WTC11 (cell line): ENCODE measurements at regions not wholly inside any gene's neighbourhood (a gene's known extent, or its start where the extent isn't known, plus 50 kb on each side); places are given as distances from the start of the nearest gene placed in this dataset.

ENCODE experiments used
- ATAC-seq: fragments of 200-7000 bp; cut with Tn5 transposase; 2 replicates; pipeline ENCODE4 v1.10.0; 2021; ENCODE audit warnings: mild to moderate bottlenecking, moderate library complexity
- CTCF ChIA-PET: fragments of 300-600 bp; sonication (Branson Sonifier 250); formaldehyde crosslinking; loops from one replicate; lab custom pipeline; 2021; ENCODE audit warnings: antibody characterized with exemption; lab: Charles Lee
- POLR2A ChIA-PET: fragments of 350-600 bp; sonication (Branson Sonifier 250); formaldehyde crosslinking; loops from one replicate; lab custom pipeline; 2021; ENCODE audit warnings: antibody characterized with exemption; lab: Charles Lee
- DNase-seq: peaks from one replicate; pipeline ENCODE4 v3.0.0; 2021; ENCODE audit warnings: low spot score
- H3K27ac Mint-ChIP-seq: 2 replicates; pipeline ENCODE4 v1.8.0; 2021; ENCODE audit warnings: mixed read lengths
- H3K27me3 Mint-ChIP-seq: 2 replicates; pipeline ENCODE4 v1.8.0; 2021; ENCODE audit warnings: low read depth, mild to moderate bottlenecking, moderate library complexity, mixed read lengths
- H3K36me3 Mint-ChIP-seq: 2 replicates; pipeline ENCODE4 v1.8.0; 2021; ENCODE audit warnings: mixed read lengths
- H3K4me1 Mint-ChIP-seq: 2 replicates; pipeline ENCODE4 v1.8.0; 2022; ENCODE audit warnings: mixed read lengths
- H3K4me3 Mint-ChIP-seq: 2 replicates; pipeline ENCODE4 v1.8.0; 2021; ENCODE audit warnings: mild to moderate bottlenecking, moderate library complexity, mixed read lengths
- H3K9me3 Mint-ChIP-seq: 2 replicates; pipeline ENCODE4 v1.8.0; 2021; ENCODE audit warnings: mixed read lengths
- CBFB ChIP-seq: sonication (generic); formaldehyde crosslinking; IDR thresholded peaks from 2 replicates; pipeline ENCODE4 v1.8.1; 2022; ENCODE audit warnings: mild to moderate bottlenecking, low read depth, missing genetic modification reagents
- CREM ChIP-seq: sonication (generic); formaldehyde crosslinking; IDR thresholded peaks from 2 replicates; pipeline ENCODE4 v1.8.1; 2022; ENCODE audit warnings: mild to moderate bottlenecking, missing genetic modification reagents, moderate library complexity
- SOX15 ChIP-seq: fragments of 250-450 bp; sonication (Bioruptor Pico); IDR thresholded peaks from 2 replicates; pipeline ENCODE4 v1.9.0; 2021; ENCODE audit warnings: mild to moderate bottlenecking
- SP1 ChIP-seq: sonication (generic); formaldehyde crosslinking; conservative IDR thresholded peaks from 2 replicates; pipeline ENCODE4 v1.8.1; 2022; ENCODE audit warnings: missing genetic modification reagents
- TP53 ChIP-seq: sonication (generic); formaldehyde crosslinking; IDR thresholded peaks from 2 replicates; pipeline ENCODE4 v1.8.1; 2023; ENCODE audit warnings: mild to moderate bottlenecking, missing genetic modification reagents
- ZNF416 ChIP-seq: fragments of 250-450 bp; sonication (Bioruptor Pico); IDR thresholded peaks from 2 replicates; pipeline ENCODE4 v1.9.0; 2021; ENCODE audit warnings: mild to moderate bottlenecking, inconsistent platforms
- ZNF671 ChIP-seq: fragments of 250-450 bp; sonication (Bioruptor Pico); IDR thresholded peaks from 2 replicates; pipeline ENCODE4 v1.8.0; 2021; ENCODE audit warnings: mild to moderate bottlenecking
- TF ChIP-seq, protein P1 (sequence below): fragments of 250-450 bp; sonication (Bioruptor Pico); IDR thresholded peaks from 2 replicates; pipeline ENCODE4 v1.9.0; 2021; ENCODE audit warnings: mild to moderate bottlenecking, borderline replicate concordance
- TF ChIP-seq, protein P2 (sequence below): fragments of 250-450 bp; sonication (Bioruptor Pico); IDR thresholded peaks from 2 replicates; pipeline ENCODE4 v1.9.0; 2021; ENCODE audit warnings: mild to moderate bottlenecking
- TF ChIP-seq, protein P3 (sequence below): fragments of 250-450 bp; sonication (Bioruptor Pico); IDR thresholded peaks from 2 replicates; pipeline ENCODE4 v1.9.0; 2021; ENCODE audit warnings: moderate library complexity, mild to moderate bottlenecking, inconsistent platforms, borderline replicate concordance
- TF ChIP-seq, protein P4 (sequence below): fragments of 250-450 bp; sonication (Bioruptor Pico); IDR thresholded peaks from 2 replicates; pipeline ENCODE4 v1.8.0; 2021; ENCODE audit warnings: mild to moderate bottlenecking
- TF ChIP-seq, protein P5 (sequence below): sonication (generic); formaldehyde crosslinking; IDR thresholded peaks from 2 replicates; pipeline ENCODE4 v1.8.1; 2023; ENCODE audit warnings: mild to moderate bottlenecking, missing genetic modification reagents, moderate library complexity
- TF ChIP-seq, protein P6 (sequence below): sonication (generic); formaldehyde crosslinking; IDR thresholded peaks from 2 replicates; pipeline ENCODE4 v1.8.1; 2022; ENCODE audit warnings: low read depth, missing genetic modification reagents, borderline replicate concordance
- TF ChIP-seq, protein P7 (sequence below): sonication (generic); formaldehyde crosslinking; IDR thresholded peaks from 2 replicates; pipeline ENCODE4 v1.8.0; 2022; ENCODE audit warnings: mild to moderate bottlenecking, missing genetic modification reagents

DNA sequence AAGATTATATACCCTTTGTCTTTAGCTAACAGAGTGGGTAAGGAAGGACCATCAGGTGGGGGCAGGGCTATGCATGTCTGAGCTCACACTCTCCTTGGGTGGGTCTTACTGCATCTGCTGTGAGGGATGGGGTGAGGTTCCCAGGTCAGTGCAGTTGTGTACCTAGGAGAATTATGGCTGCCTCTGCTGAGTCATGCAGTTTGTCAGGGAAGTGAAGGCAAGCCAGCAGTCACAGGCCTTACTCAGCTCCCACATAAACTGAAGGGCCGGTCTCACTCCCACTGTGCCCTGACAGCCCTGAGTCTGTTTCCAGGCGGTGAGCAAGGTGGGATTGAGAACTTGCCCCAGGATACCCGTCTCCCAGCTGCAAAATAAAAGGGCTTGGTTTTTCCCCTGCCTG lies 328.6 kb downstream of the MAP2K6 start (continued):
- TF ChIP-seq, protein P1, sequence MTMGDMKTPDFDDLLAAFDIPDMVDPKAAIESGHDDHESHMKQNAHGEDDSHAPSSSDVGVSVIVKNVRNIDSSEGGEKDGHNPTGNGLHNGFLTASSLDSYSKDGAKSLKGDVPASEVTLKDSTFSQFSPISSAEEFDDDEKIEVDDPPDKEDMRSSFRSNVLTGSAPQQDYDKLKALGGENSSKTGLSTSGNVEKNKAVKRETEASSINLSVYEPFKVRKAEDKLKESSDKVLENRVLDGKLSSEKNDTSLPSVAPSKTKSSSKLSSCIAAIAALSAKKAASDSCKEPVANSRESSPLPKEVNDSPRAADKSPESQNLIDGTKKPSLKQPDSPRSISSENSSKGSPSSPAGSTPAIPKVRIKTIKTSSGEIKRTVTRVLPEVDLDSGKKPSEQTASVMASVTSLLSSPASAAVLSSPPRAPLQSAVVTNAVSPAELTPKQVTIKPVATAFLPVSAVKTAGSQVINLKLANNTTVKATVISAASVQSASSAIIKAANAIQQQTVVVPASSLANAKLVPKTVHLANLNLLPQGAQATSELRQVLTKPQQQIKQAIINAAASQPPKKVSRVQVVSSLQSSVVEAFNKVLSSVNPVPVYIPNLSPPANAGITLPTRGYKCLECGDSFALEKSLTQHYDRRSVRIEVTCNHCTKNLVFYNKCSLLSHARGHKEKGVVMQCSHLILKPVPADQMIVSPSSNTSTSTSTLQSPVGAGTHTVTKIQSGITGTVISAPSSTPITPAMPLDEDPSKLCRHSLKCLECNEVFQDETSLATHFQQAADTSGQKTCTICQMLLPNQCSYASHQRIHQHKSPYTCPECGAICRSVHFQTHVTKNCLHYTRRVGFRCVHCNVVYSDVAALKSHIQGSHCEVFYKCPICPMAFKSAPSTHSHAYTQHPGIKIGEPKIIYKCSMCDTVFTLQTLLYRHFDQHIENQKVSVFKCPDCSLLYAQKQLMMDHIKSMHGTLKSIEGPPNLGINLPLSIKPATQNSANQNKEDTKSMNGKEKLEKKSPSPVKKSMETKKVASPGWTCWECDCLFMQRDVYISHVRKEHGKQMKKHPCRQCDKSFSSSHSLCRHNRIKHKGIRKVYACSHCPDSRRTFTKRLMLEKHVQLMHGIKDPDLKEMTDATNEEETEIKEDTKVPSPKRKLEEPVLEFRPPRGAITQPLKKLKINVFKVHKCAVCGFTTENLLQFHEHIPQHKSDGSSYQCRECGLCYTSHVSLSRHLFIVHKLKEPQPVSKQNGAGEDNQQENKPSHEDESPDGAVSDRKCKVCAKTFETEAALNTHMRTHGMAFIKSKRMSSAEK (CRISPR knock-in tag): no peak
- TF ChIP-seq, protein P2, sequence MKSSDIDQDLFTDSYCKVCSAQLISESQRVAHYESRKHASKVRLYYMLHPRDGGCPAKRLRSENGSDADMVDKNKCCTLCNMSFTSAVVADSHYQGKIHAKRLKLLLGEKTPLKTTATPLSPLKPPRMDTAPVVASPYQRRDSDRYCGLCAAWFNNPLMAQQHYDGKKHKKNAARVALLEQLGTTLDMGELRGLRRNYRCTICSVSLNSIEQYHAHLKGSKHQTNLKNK: no peak
- TF ChIP-seq ZNF671 (CRISPR knock-in tag): no peak

DNA sequence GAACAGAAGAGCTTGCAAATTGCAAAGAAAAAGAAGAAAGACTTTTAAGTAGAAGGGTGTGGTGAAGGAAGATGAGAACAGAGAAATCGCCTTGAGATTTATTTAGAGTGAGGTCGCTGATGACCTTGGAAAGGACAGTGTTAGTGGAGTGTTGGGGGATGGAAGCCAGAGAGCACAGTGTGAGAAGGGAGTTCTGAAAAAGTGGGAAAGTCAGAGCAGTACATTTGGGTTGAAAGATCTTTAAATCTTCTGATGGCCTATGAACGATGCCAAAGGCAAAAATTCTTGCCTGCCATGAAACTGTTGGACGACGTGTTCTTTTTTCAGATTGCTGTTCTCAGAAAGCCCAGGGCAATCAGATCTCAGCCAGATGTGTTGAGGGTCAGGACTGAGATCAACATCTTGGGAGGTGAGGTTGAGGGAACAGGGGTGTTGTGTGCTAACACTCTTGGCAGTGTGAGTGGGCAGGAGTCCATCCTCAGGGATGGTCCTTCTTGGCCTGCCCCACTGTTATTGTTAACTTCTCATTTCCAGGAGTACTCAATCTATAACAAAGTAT lies 330.1 kb downstream of the MAP2K6 start:
- no peaks in the 10 kb centered on the region for H3K36me3 Mint-ChIP-seq
- no peak for ATAC-seq
- H3K27me3 Mint-ChIP-seq: no peaks in the 10 kb centered on the region
- TF ChIP-seq, protein P3, sequence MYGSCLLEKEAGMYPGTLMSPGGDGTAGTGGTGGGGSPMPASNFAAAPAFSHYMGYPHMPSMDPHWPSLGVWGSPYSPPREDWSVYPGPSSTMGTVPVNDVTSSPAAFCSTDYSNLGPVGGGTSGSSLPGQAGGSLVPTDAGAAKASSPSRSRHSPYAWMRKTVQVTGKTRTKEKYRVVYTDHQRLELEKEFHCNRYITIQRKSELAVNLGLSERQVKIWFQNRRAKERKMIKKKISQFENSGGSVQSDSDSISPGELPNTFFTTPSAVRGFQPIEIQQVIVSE (CRISPR knock-in tag): no peak
- TF ChIP-seq CREM (CRISPR knock-in tag) (no peak), SOX15 (CRISPR knock-in tag) (no peak)
- no peak overlapping the region for H3K4me3 Mint-ChIP-seq
- ChIA-PET POLR2A (no interaction called here), CTCF (no interaction called here)
- no peak overlapping the region for H3K27ac Mint-ChIP-seq
- H3K4me1 Mint-ChIP-seq: no peaks in the 10 kb centered on the region
- no peak for DNase-seq
- H3K9me3 Mint-ChIP-seq: peaks cover 19% of the 10 kb centered on the region

DNA sequence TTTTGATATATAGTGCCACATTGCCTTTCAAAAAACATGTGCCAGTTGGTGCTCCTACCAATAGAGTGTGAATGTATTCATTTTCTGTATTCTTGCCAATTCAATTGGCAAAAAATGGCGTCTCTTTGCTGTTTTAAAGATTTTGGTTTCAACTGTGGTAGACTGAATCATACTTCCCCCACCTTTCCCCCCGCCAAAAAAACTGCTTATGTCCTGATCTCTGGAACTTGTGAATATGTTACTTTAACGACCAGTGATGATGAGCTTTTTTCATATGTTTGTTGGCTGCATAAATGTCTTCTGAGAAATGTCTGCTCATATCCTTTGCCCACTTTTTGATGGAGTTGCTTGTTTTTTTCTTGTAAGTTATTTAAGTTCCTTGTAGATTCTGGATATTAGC lies 325.1 kb upstream of the KCNJ16 start:
- Mint-ChIP-seq H3K4me3 (no peak overlapping the region), H3K4me1 (no peaks in the 10 kb centered on the region), H3K27ac (no peak overlapping the region), H3K36me3 (no peaks in the 10 kb centered on the region), H3K27me3 (no peaks in the 10 kb centered on the region), H3K9me3 (peaks cover 15% of the 10 kb centered on the region)
- CTCF ChIA-PET: no interaction called here
- ATAC-seq (no peak), DNase-seq (no peak)
- POLR2A ChIA-PET: no interaction called here
- TF ChIP-seq TP53 (CRISPR knock-in tag): no peak
- TF ChIP-seq, protein P4, sequence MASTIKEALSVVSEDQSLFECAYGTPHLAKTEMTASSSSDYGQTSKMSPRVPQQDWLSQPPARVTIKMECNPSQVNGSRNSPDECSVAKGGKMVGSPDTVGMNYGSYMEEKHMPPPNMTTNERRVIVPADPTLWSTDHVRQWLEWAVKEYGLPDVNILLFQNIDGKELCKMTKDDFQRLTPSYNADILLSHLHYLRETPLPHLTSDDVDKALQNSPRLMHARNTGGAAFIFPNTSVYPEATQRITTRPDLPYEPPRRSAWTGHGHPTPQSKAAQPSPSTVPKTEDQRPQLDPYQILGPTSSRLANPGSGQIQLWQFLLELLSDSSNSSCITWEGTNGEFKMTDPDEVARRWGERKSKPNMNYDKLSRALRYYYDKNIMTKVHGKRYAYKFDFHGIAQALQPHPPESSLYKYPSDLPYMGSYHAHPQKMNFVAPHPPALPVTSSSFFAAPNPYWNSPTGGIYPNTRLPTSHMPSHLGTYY: no peak
- no peak for TF ChIP-seq ZNF416
- TF ChIP-seq, protein P5, sequence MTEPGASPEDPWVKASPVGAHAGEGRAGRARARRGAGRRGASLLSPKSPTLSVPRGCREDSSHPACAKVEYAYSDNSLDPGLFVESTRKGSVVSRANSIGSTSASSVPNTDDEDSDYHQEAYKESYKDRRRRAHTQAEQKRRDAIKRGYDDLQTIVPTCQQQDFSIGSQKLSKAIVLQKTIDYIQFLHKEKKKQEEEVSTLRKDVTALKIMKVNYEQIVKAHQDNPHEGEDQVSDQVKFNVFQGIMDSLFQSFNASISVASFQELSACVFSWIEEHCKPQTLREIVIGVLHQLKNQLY (CRISPR knock-in tag): no peak
- TF ChIP-seq CBFB: no peak
- TF ChIP-seq, protein P6, sequence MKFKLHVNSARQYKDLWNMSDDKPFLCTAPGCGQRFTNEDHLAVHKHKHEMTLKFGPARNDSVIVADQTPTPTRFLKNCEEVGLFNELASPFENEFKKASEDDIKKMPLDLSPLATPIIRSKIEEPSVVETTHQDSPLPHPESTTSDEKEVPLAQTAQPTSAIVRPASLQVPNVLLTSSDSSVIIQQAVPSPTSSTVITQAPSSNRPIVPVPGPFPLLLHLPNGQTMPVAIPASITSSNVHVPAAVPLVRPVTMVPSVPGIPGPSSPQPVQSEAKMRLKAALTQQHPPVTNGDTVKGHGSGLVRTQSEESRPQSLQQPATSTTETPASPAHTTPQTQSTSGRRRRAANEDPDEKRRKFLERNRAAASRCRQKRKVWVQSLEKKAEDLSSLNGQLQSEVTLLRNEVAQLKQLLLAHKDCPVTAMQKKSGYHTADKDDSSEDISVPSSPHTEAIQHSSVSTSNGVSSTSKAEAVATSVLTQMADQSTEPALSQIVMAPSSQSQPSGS (CRISPR knock-in tag): no peak
- TF ChIP-seq SP1 (CRISPR knock-in tag): no peak
- TF ChIP-seq, protein P7, sequence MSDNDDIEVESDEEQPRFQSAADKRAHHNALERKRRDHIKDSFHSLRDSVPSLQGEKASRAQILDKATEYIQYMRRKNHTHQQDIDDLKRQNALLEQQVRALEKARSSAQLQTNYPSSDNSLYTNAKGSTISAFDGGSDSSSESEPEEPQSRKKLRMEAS (CRISPR knock-in tag): no peak
